ENCODE measurements at regions not wholly inside any gene's neighbourhood (a gene's known extent, or its start where the extent isn't known, plus 50 kb on each side); places are given as distances from the start of the nearest gene placed in this dataset.

DNA sequence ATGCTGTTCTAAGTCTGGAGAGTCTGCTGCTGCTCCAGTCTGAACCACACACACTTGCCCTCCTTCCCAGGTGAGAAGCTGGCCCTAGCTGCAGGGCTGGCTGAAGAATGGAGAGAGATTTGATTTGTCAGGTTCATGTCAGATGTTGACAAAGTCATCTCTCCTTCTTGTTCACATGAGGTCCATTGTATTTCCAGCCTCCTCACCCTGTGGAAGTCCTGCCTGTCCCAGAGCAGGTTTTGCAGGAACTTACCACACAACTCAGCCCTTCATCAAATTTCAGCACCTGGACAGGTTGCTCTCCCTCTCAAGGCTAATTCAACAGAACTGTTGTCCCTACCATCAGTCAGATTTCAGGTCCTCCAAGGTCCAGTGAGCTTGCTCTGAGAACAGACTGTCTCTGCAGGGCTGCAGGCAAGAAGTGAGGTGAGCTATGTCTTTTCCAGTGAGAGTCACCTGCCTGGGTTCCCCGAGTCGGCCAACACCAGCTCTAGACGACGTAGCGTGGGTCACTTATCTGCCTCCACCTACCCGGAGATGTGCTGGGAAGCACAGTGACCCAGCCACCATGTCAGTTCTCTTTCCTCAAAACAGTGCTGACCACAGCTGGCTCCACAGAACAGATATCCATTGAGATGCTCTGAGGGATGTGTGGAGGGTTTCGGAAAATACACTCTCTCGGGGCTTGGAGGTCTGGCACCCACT, 58.0 kb upstream of the CD93 start:
- TF ChIP-seq TARDBP (IDR thresholded peaks at IDR 0.05) (no peak), FOXM1 (IDR thresholded peaks at IDR 0.05; ENCODE audit: borderline replicate concordance) (no peak), HDGF (IDR thresholded peaks at IDR 0.05; ENCODE audit: borderline replicate concordance) (no peak), LEF1 (IDR thresholded peaks at IDR 0.05; ENCODE audit: borderline replicate concordance) (no peak), BHLHE40 (IDR thresholded peaks at IDR 0.05; ENCODE audit: borderline replicate concordance) (no peak), CTBP1 (IDR thresholded peaks at IDR 0.05; ENCODE audit: borderline replicate concordance) (no peak), ARNT (IDR thresholded peaks at IDR 0.05) (no peak), PKNOX1 (IDR thresholded peaks at IDR 0.05) (no peak), FOXK2 (IDR thresholded peaks at IDR 0.05) (no peak), SP1 (IDR thresholded peaks at IDR 0.05) (no peak), SUZ12 (IDR thresholded peaks at IDR 0.05) (no peak), L3MBTL2 (conservative IDR thresholded peaks at IDR 0.05) (no peak), NFRKB (IDR thresholded peaks at IDR 0.05) (no peak), ELF4 (IDR thresholded peaks at IDR 0.05) (no peak)

Measured in HEK293T (cell line).